Glomerular visceral epithelial cell (primary cell): ENCODE measurements at regions not wholly inside any gene's neighbourhood (a gene's known extent, or its start where the extent isn't known, plus 50 kb on each side); places are given as distances from the start of the nearest gene placed in this dataset.

ENCODE experiments used
- DNase-seq: peaks from one replicate; pipeline ENCODE4 v3.0.0-alpha.2; 2016; ENCODE audit errors: extremely low spot score

DNA sequence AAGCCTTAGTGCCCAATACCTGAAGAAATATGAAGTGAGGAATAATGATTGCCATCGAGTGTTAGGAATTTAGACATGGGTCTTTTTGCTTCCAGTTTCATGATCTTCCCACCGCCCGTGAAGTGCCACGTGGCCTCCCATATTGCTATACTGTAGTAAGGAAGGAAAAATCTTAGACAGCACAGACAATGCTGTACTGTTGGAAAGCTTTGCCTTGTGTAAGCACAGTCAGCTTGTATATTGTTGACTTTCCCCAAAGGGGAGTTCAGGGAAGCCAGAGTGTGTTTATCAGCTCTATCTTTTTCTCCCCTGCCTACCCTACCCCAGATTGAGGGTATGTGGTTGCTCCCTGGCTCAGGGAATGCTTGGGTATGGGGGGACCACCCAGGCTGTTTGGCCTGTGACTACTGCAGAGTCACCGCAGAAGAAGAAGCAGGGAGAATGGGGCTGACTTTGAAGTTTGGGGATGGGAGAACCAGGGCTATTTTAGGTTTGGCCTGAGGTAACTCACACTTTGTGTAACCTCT lies 161.8 kb upstream of the MEF2C start:
- no peak for DNase-seq

DNA sequence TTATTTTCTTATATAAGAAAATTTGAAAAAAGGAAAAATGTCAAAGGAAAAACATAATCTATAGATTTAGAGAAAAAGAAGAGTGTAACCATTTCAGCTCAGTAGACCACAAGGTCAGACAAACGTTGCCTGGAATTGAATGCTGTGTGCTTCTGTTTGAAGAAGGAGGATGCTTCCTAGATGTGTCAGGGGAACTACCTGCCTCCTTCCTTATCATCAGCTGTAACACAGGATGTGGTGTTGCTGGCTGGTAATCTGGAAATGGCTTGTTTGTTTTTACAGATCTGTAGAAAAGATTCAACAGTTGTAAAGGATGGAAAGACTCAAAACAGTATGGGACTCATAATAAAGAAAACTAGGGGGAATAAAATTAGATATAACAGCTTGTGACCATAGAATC lies 160.7 kb upstream of the MEF2C start:
- DNase-seq: peak; percentile 39

DNA sequence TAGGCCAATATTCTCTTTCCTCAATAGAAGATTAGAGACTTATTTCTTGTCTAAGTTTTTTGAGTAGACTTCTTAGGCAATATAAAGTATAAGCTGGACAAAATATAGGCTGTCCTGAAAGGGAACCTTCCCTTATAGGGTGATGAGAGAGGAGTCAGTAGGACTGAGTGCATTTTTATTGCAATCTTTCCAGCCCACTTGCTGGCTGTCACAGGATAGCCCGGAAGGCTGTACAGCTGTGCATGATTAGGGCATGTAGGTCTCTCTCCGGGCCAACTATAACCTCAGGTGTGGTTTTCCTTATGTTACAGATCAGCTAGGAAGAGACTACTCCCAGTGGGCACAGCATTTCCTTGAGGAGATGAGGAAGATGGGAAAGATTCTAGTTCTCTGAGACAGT lies 159.8 kb upstream of the MEF2C start:
- no peak for DNase-seq

DNA sequence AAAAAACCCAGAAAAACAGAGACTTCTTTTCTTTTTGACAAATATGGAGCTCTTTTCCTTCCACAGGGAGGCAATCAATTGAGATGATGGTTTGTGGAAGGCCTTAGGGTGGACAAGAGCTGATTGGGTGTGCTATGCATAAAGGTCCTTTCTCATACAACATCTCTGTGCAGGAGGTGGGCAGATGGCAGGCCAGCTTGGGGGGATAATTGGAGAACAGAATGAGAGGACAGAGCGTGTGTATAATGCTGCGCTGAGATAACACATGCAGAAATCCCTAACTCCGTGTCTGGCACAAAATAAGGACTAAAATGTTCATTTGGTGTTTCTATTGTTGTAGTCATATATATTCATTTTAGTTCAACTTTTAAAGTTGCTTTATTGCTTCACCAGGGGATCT lies 159.0 kb upstream of the MEF2C start:
- no peak for DNase-seq

DNA sequence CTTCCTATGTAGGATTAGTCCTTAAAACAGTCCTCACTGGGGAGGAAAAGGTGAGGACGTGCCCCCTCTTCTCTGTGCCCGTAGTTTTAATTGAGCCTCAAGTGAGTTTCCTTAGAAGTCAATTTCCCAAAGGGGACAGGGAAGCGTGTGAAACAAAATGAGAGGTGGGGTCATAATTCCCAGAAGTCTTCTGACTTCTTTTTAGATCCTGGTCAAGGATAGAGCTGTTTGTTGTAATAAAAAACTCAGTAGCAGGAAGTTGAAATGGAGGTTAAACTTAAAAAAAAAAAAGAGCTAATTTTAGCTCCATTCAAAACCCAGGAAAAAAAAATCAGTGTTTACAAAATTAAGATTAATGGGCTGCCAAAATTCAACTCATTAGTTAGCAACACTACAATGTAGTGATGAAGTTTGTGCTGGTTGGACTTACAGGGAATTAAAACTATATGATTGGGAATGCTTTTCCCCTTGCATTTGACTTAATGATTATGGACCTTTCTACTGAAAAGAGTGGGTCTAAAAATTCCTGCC lies 158.3 kb upstream of the MEF2C start:
- DNase-seq: no peak

DNA sequence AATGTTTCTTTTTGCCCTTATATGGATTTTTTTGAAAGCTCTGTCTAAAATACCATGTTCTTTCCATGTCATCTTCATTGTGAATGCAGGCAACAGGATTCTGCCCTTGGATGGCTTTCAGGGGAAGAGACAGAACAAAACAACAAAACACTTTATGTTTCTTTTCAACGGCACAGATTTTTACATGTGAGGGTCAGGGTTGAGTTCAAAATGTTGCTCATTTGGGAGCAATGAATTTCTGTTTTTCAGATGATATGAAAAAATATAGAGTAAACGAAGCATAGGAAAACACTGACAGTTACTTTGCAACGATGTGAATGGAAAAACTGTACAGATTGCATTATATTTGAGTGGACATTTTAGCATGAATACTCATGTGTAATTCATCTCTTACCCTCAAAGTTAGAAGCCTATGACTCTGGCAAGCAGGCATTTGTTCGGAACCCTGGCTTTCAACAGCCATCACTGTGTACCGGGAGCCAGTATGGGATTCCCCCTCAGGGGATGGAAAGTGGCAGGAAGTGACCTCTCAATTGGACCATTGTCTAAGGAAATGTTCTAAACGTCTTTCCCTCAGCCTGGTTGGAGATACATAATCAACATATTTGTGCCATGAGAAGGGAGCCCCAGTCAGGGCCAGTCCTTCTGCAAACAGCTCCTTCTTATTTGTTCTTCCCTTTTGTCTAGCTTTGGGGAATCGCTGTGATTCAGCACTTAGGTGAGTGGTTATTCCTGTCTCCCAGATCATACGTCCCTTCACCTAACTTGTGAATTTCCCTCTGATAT lies 153.9 kb upstream of the MEF2C start:
- DNase-seq: no peak

DNA sequence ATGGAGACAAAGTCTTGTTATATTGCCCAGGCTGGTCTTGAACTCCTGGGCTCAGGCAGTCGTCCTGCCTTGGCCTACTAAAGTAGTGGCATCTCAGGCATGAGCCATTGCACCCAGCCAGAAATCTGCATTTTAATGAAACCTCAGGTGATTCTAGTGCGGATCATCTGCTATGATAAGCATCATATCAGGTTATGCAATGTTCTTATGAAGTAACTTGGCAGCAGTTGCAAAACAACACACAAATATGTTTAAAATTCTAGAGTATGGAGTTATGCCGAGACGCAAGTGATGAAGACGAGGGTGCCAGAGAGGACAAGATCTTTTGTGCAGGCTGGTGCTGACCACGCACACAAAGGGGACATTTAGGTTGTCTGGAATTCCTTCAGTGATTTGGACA lies 153.2 kb upstream of the MEF2C start:
- no peak for DNase-seq

DNA sequence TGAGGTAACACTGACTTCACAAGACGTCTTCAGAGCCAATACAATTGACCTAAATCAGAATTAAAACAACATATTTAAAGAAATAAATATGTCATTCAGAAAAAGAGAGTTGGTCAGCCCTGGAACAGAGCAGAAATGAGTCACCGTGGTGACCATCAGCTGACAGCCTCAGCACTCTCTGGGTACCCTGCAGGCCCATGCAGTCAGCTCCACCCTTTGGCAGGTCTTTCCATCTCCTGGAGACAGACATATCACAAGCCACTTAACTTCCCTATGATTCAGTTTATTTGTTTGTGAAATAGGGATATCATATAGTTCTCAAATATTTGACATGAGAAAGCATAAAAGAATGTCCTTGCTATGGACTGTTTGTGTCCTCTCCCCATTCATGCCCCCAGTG lies 151.6 kb upstream of the MEF2C start:
- DNase-seq: peak; percentile 30

DNA sequence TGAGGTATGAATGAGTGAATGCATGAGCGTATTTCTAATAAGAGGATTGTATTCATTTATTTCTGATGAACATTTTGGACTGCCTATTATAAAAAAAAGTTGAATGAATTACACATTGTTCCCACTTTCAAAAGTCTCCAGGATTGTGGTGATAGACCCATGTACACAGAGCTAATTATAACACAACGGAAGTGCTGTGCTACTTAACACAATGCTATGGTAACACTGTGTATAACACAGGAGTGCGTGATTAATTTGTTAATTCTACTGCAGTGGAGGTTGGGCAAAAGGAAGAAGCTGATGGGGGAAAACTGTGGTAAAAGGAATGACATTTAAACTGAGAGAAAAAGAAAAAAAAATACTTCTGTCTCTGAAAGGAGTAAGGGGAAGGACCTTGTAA lies 147.8 kb upstream of the MEF2C start:
- no peak for DNase-seq

DNA sequence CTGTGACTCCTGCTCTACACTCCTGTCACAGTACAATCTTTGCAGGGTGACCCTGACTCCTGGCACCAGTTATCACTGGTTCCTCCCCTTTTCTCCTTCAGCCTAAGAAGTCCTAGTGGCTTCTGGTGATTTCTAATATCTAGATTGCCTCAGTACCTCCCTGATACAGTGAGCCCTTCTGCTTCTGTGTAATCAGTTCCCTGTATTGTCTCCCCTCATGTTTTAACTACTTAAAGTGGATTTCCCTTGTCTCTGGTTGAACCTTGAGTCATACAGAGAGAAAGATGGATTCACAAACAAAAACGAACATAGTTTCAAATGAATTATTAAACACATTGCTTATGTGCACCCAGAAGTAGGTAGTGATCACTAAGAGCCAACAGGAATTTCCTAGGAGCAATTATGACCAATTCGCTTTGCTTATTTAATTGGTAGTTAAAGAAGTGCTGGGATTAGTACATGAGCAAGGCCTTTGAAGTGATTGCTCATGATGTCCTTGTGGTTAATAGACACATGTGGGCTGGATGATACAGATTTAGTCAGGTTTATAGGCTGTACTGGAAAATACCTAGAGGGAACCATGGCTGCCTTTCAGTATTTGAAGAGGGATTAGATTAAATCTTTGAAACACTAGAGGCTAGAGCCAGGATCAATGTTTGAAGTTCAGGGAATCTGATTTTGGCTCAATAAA lies 145.8 kb upstream of the MEF2C start:
- peak; percentile 8 for DNase-seq

DNA sequence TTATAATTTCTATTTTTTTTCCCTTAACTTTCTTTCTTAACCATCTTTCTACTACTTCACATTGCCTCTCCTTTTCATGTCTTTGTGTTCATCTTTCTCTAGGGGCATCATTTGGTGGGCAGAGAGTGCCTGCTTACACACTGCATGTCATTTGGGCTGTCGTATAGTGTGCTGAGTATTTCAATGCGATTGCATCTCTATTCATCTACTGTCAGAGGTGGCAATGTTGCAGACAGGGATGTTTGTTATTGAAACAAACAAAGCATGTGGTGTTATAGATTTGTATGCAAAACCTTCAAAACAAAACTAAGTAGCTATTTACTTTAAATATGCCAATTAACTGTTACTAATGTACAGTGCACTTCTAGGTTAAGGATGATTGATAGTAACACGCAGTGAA lies 141.1 kb upstream of the MEF2C start:
- no peak for DNase-seq

DNA sequence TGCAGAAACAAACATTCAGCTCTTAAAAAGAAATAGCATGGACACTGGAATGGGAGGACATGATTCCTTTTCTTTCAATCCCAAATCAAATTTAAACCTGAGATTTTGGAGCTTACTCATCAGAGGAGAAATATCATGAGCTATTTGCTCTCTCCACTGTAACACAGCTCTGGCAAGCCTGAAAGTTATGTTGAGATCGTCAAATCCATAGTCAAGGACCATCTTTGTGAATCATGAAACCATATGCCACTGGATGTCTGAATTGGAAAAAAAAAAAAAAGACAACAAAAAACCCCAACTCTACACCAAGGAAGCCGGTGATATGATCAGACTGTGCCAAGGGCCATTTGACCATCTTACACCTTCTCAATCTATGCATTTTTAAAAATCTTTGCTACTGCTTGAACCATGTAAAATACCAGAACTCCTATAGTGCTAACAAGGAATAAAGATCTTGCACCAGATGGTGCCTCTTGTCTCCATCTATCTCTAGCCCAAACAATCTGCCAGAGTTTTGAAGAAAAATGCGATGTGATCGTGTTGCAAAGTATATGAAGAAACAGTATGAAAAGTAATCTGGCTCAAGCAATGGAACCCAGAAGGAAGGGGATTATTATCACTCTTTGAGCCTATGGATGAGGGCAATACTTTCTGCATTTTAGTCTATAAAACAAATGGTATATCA lies 138.1 kb upstream of the MEF2C start:
- no peak for DNase-seq

DNA sequence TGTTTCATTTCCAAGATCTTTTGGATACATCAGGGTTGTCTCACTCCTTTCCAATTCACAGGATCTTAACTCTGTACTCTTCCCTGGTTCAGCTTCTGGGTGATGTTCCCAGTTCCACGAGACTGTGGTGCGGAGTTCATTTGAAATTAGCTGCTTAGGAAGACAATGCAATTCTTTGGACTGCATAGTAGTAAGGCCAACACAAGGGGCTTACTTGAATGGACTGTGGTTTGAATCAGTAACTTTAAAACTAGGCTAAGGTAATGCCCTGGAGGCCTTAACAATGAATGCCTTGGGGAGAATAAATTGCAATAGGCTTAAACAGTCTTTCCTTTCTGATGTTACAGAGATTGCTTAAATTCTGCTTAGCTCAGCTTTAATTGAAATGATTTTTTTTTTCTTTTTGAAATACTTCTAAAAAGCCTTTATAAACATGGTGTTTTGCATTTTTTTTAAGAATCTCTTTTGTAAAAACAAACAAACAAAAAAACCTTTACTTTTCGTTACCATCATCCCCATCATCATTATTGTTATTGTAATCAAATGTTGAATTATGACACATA lies 133.8 kb upstream of the MEF2C start:
- no peak for DNase-seq

DNA sequence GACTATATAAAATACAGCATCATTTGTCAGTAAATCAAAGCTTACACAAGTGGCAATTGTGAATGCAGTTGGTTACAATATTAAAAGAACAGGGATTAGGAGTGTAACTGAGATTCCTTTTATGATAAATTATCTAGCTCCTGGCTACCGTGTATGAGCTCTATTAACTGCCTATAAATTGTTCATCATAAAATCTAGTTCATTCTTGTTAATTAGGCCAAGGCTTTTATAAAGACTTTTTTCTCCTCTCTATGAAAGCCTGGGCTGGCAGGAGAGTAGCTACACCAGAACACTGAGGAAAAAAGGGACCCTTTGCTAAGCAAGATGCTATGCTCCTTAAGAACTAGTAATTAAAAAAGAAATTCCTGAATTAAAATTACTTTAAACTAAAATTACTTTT lies 132.4 kb upstream of the MEF2C start:
- DNase-seq: no peak

DNA sequence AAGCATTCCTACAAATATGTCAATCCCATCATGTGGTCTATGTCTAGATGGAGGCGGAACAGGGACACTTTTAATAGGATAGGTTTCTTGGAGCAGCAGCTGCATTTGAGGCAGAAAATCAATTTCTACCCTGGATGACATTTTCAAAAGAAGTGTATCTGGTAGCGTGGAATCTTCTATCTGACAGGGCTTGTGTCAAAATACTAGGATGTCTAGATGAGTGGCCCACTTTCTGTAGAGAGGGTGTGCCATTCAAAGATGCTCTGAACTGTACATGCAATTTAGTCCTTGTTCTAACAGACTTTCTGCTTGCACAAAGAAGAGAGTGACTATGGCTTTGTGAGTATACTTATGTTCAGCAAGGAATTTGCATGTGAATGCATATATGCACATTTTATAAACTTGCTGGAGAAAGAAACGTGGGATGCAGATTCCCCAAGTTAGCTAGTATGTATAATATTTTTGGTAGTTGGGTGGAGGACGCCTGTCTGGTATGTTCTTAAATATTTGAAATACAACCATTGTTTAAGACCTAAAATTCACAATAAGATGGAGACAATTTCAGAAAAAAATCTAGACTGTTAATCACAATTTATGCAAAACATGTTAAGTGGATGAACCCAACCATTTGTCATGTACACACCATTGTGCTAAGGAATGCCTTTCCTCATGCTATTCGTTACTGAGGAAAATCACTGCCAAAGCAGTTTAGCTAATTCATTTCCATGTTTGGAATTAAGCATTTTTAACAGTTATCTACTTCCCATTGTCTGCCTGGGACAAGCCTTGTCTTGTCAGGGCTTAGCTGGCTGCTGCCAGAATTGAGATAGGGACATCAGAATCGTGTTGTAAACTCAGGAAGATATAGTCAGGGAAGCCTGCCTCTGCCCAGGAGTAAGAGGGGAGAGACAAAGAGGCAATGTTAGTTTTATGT lies 129.1 kb upstream of the MEF2C start:
- DNase-seq: no peak

DNA sequence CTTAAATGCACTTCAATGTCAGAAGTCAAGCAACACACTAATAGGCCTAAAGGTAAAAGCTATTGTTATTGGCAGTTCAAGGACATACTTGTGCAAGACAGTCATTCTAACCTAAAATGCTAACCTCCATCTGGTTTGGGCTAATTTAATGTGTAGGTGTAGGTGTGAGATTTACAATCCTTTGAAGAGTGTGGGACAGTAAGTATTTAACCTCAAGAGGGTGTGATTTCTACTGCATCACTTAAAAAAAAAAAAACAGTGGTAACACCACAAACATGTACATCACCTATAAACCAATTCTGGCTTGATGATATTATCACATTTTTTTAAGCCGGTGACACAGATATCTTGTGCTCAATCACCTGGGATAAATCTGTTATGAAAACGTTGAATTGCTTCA lies 127.5 kb upstream of the MEF2C start:
- DNase-seq: no peak

DNA sequence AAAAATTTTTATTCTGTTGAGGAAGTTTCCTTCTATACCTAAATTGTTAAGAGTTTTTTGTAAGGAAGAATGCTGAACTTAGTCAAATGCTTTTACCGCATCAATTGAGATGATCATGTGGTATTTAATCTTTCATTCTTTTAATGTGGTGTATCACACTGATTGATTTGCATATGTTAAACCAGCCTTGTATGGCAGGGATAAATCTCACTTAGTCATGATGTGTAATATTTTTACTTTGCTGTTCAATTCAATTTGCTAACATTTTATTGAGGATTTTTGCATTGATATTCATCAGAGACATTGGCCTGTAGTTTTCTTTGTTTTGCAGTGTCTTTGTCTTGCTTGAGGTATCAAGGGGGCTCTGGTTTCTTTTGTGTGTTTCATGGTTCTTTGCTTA lies 125.3 kb upstream of the MEF2C start:
- DNase-seq: no peak

DNA sequence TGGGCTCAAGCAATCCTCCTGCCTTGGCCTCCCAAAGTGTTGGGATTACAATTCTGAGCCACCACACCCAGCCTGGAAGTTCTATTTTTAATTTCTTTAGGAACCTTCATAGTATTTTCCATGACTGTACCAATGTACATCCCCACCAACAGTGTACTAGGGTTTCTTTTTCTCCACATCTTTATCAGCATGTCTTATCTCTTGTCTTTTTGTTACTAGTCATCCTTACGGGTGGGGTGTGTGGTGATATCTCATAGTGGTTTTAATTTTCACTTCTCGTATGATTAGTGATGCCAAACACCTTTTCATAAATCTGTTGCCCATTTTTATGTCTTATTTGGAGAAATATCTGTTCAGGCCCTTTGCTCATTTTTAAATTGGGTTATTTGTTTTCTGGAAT lies 123.0 kb upstream of the MEF2C start:
- no peak for DNase-seq

DNA sequence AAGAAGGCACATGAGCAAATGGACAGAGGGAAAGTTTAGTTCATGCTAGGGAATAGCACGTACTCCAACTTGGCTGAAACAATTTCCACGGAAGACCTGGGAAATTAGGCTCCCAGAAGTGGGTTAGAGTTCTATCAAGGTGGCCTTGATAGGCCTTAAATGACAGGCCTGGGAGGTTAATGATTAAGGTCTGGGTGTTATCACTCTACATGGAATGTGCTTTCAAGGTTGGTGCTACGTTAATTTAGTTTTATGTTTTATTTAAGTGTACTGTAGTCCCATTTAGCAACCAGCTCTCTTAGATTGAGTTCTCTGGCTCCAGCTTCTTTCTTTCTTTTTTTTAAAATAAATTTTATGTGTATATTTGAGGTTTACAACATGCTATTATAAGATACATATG lies 121.4 kb upstream of the MEF2C start:
- no peak for DNase-seq

DNA sequence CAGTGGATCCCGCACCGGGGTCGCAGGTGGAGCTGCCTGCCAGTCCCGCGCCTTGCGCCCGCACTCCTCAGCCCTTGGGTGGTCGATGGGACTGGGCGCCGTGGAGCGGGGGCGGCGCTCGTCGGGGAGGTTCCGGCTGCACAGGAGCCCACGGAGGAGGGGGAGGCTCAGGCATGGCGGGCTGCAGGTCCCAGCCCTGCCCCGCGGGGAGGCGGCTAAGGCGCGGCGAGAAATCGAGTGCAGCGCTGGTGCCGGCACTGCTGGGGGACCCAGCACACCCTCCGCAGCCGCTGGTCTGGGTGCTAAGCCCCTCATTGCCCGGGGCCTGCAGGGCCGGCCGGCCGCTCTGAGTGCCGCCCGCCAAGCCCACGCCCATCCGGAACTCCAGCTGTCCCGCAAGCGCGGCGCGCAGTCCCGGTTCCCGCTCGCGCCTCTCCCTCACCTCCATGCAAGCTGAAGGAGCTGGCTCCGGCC lies 120.6 kb upstream of the MEF2C start:
- no peak for DNase-seq

DNA sequence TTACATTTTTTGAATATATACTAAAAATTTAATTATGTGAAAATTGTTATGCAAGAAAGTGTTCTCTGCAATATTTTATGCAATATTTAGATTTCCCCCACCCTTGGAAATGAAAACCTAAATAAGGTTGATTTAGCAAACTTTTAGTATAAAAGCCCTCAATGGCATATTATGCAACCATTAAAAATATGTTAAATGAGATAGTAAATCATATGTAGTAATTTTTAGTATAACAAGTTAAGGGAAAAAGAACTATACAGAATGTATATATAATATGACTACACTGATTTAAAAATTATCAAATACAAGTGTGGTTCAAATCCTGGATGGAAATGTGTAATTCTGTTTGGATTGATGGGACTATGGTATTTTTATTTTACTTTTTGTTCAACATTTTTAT lies 116.9 kb upstream of the MEF2C start:
- DNase-seq: no peak
